ENCODE measurements at regions not wholly inside any gene's neighbourhood (a gene's known extent, or its start where the extent isn't known, plus 50 kb on each side); places are given as distances from the start of the nearest gene placed in this dataset.

GRCh38 chr5:28017178-28017577, 978.8 kb upstream of the CDH9 start:
- H3K4me1 ChIP-seq, result no peaks in the 10 kb centered on the region
- no peaks in the 10 kb centered on the region for H3K27me3 ChIP-seq
- 79% methylated on average over 1 of the region's 1 CpG for WGBS
- TF ChIP-seq POLR2AphosphoS5 (IDR thresholded peaks at IDR 0.05) (no peak), EP300 (IDR thresholded peaks at IDR 0.05) (no peak)
- TF ChIP-seq, protein P1, sequence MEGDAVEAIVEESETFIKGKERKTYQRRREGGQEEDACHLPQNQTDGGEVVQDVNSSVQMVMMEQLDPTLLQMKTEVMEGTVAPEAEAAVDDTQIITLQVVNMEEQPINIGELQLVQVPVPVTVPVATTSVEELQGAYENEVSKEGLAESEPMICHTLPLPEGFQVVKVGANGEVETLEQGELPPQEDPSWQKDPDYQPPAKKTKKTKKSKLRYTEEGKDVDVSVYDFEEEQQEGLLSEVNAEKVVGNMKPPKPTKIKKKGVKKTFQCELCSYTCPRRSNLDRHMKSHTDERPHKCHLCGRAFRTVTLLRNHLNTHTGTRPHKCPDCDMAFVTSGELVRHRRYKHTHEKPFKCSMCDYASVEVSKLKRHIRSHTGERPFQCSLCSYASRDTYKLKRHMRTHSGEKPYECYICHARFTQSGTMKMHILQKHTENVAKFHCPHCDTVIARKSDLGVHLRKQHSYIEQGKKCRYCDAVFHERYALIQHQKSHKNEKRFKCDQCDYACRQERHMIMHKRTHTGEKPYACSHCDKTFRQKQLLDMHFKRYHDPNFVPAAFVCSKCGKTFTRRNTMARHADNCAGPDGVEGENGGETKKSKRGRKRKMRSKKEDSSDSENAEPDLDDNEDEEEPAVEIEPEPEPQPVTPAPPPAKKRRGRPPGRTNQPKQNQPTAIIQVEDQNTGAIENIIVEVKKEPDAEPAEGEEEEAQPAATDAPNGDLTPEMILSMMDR (IDR thresholded peaks at IDR 0.05), result no peak
- H3K27ac ChIP-seq (replicated peaks in 1 of 4), result no peak overlapping the region
- no peaks in the 10 kb centered on the region for H3K36me3 ChIP-seq
- intact Hi-C loops (cut with DNase I), result no loop called here
- DNase-seq (ENCODE audit: extremely low spot score), result no peak
- no peak overlapping the region for H3K4me3 ChIP-seq
- peaks cover 0 to 13% (median 6%) of the 10 kb centered on the region in 4 donors for H3K9me3 ChIP-seq

GRCh38 chr5:28014779-28015178, 976.4 kb upstream of the CDH9 start:
- DNase-seq (ENCODE audit: extremely low spot score), result no peak
- Histone ChIP-seq H3K9me3 (peaks cover 0 to 25% (median 13%) of the 10 kb centered on the region in 4 donors), H3K4me3 (no peak overlapping the region), H3K36me3 (no peaks in the 10 kb centered on the region), H3K27me3 (no peaks in the 10 kb centered on the region), H3K27ac (replicated peaks in 1 of 4) (no peak overlapping the region), H3K4me1 (no peaks in the 10 kb centered on the region)
- intact Hi-C loops (cut with DNase I), result no loop called here
- no peak for TF ChIP-seq POLR2A (IDR thresholded peaks at IDR 0.05; ENCODE audit: low read depth)
- TF ChIP-seq, protein P1 (IDR thresholded peaks at IDR 0.05), result peak in 1 of 3 experiments; percentile 24
- 65% methylated on average over 3 of the region's 3 CpGs for WGBS

GRCh38 chr5:28012538-28012937, 974.2 kb upstream of the CDH9 start:
- TF ChIP-seq EP300 (IDR thresholded peaks at IDR 0.05), result no peak
- 91% methylated on average over 5 of the region's 5 CpGs for WGBS

GRCh38 chr5:28009576-28009975, 971.2 kb upstream of the CDH9 start:
- no peaks in the 10 kb centered on the region for H3K27me3 ChIP-seq
- intact Hi-C loops (cut with DNase I), result no loop called here
- 70% methylated on average over 2 of the region's 2 CpGs for WGBS
- DNase-seq (ENCODE audit: extremely low spot score), result no peak
- peaks cover 0 to 25% (median 13%) of the 10 kb centered on the region in 4 donors for H3K9me3 ChIP-seq
- H3K4me3 ChIP-seq, result no peak overlapping the region
- H3K4me1 ChIP-seq, result no peaks in the 10 kb centered on the region
- H3K27ac ChIP-seq (replicated peaks in 1 of 4), result no peak overlapping the region
- TF ChIP-seq POLR2A (IDR thresholded peaks at IDR 0.05; ENCODE audit: low read depth) (no peak), POLR2AphosphoS5 (IDR thresholded peaks at IDR 0.05) (no peak), EP300 (IDR thresholded peaks at IDR 0.05) (no peak)
- TF ChIP-seq, protein P1 (IDR thresholded peaks at IDR 0.05), result no peak
- H3K36me3 ChIP-seq, result no peaks in the 10 kb centered on the region

More at GRCh38 chr5:28012538-28012937, 974.2 kb upstream of the CDH9 start:
- Histone ChIP-seq H3K36me3 (no peaks in the 10 kb centered on the region), H3K27ac (replicated peaks in 1 of 4) (no peak overlapping the region), H3K9me3 (peaks cover 0 to 25% (median 13%) of the 10 kb centered on the region in 4 donors), H3K4me3 (no peak overlapping the region), H3K4me1 (no peaks in the 10 kb centered on the region), H3K27me3 (no peaks in the 10 kb centered on the region)
- intact Hi-C loops (cut with DNase I), result no loop called here
- DNase-seq (ENCODE audit: extremely low spot score), result no peak

GRCh38 chr5:27996665-27997064, 958.3 kb upstream of the CDH9 start:
- Histone ChIP-seq H3K36me3 (no peaks in the 10 kb centered on the region), H3K27me3 (no peaks in the 10 kb centered on the region), H3K27ac (replicated peaks in 1 of 4) (no peak overlapping the region), H3K4me3 (no peak overlapping the region), H3K9me3 (no peaks in the 10 kb centered on the region), H3K4me1 (no peaks in the 10 kb centered on the region)
- intact Hi-C loops (cut with DNase I), result no loop called here
- DNase-seq (ENCODE audit: extremely low spot score), result no peak
- WGBS, result 73% methylated on average over 1 of the region's 1 CpG
- TF ChIP-seq, protein P1 (IDR thresholded peaks at IDR 0.05), result no peak
- TF ChIP-seq POLR2A (IDR thresholded peaks at IDR 0.05; ENCODE audit: low read depth) (no peak), EP300 (IDR thresholded peaks at IDR 0.05) (no peak), POLR2AphosphoS5 (IDR thresholded peaks at IDR 0.05) (no peak)
